ENCODE measurements at regions not wholly inside any gene's neighbourhood (a gene's known extent, or its start where the extent isn't known, plus 50 kb on each side); places are given as distances from the start of the nearest gene placed in this dataset.
A peak's percentile ranks its signal among the peaks of the same experiment; 100 is the strongest.

DNA sequence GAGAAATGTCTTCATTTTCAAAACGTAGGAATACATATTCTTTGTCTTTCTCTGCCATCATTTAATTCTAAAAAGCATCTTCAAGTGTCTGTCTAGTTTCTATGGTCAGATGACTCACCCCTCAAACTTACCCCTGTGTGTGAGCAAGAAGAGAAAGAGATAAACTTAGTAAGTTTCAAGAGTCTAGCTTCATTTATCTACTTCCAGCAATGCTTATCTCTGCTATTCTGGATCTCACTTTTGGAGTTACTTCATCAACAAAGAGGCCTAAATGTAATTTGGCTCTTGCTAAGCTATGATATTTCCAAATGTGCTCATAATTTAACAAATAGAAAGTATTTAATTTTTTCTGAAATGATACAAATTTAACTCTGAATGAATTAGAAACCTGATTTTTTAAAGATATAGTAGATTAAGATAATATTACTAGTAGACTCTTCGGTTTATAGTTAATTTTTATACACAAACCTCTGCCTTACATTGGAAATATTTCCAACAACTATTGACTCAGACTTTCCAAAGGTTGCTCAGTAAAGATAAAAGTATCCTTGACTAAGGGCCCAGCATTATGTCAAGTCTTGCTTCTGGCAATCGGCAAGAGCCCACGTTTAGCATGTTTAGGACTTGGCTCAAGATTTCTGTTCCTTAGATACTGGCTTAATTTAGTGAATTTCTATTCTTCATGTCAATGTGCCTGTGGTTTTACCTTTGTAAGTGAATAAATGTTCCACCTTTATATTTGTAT, 1511.0 kb upstream of the SLC10A2 start:
- TF ChIP-seq, protein P1, sequence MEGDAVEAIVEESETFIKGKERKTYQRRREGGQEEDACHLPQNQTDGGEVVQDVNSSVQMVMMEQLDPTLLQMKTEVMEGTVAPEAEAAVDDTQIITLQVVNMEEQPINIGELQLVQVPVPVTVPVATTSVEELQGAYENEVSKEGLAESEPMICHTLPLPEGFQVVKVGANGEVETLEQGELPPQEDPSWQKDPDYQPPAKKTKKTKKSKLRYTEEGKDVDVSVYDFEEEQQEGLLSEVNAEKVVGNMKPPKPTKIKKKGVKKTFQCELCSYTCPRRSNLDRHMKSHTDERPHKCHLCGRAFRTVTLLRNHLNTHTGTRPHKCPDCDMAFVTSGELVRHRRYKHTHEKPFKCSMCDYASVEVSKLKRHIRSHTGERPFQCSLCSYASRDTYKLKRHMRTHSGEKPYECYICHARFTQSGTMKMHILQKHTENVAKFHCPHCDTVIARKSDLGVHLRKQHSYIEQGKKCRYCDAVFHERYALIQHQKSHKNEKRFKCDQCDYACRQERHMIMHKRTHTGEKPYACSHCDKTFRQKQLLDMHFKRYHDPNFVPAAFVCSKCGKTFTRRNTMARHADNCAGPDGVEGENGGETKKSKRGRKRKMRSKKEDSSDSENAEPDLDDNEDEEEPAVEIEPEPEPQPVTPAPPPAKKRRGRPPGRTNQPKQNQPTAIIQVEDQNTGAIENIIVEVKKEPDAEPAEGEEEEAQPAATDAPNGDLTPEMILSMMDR (IDR thresholded peaks at IDR 0.05; ENCODE audit: low read depth, low read length) = no peak
- in situ Hi-C loops (cut with HindIII; ENCODE audit: low sequenced_read_pairs) = no loop called here
- no peak for DNase-seq (ENCODE audit: low read depth, low spot score)
- no peak overlapping the region for H3K4me3 ChIP-seq (ENCODE audit: low read depth, low read length)

DNA sequence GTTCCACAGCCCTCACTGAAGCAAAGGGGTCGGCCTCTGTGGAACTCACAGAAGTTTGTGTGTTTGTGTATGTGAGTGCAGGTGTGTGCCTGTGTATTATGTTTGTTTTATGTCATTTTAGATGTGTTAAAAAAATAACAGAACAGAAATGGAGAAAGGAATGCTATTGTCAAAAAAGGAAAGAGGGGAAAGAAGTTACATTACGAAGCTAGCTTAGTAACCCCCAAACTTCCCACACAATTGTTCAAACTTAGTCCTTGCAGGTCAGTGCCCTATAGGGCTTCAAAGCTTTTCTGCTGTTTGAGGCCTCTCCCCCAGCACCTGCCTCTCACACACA, 1505.6 kb upstream of the SLC10A2 start:
- TF ChIP-seq, protein P1 (IDR thresholded peaks at IDR 0.05; ENCODE audit: low read depth, low read length) = no peak
- no peak for DNase-seq (ENCODE audit: low read depth, low spot score)
- H3K4me3 ChIP-seq (ENCODE audit: low read depth, low read length) = no peak overlapping the region
- in situ Hi-C loops (cut with HindIII; ENCODE audit: low sequenced_read_pairs) = no loop called here

DNA sequence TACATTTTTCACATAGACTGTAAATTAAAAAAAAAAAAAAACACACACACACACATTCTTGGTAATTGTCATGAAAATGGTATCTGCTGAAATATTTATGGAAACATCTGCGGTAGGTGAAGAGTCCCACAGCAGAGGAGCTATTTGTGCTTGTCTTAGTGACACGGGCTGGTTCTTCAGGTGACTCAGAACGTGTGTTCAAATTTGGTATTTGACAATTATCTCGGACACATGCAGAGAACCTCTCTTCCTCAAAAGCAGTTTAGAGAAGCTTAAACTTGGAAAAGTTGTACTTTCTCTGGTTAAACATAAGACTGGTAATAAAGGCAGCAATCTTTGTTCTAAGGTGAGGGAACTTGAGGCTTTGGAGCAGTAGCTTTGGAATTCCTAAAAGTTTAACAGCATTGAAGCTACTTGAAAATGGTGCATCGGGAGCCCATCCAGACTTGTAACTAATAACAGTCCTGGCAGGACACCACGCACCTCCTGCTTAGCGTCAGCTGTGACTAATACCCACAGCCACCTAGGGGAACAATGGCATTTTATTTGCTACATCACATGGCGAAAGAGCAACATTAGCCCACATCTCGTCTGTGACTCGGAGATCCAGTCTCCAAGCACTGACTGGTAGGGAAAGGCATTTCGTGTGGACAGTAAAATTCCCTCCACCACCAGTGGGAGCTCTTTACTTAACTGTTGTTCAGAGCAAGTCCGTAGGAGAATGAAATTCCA, 1505.1 kb upstream of the SLC10A2 start:
- TF ChIP-seq, protein P1 (IDR thresholded peaks at IDR 0.05; ENCODE audit: low read depth, low read length) = peak; percentile 85
- in situ Hi-C loops (cut with HindIII; ENCODE audit: low sequenced_read_pairs) = no loop called here
- peak overlapping the region; percentile 9 for H3K4me3 ChIP-seq (ENCODE audit: low read depth, low read length)
- DNase-seq (ENCODE audit: low read depth, low spot score) = peak; percentile 95

DNA sequence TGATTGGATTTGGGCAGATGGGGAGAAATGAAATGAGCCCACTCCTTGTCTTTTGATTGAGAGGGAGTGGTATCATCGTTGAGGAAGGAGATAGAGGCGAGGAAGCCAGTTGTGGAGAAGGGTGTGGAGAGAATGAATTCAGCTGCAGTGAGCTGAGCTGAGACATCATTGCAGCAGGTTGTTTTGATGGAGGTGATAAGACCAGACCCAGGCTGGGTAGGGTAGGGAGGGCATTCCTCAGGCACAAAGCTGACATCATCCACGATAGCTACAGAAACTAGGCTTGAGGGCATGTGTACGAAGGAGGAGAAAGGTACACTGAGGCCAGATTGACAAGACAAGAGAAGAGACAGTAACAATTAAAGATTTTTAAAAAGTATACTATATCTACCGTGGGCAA, 1500.9 kb upstream of the SLC10A2 start:
- no peak for DNase-seq (ENCODE audit: low read depth, low spot score)
- in situ Hi-C loops (cut with HindIII; ENCODE audit: low sequenced_read_pairs) = no loop called here
- TF ChIP-seq, protein P1 (IDR thresholded peaks at IDR 0.05; ENCODE audit: low read depth, low read length) = no peak
- H3K4me3 ChIP-seq (ENCODE audit: low read depth, low read length) = no peak overlapping the region

DNA sequence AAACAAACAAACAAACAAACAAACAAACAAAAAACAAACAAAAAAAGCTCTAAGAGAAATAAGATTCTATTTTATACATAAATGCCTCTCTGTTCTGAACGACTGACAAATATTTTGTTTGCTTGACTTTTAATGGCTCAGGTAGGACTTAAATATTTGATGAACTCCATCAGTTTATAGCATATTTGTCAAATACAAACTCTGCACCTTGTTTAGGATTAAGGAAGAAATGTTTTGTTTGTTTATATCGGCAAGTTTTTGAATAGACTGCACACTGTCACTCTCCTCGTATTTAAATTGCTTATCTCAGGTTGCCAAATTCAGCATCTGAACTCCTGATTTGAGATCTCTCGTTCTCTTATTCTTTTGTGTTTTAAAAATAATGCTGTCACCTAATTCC, 1499.7 kb upstream of the SLC10A2 start:
- in situ Hi-C loops (cut with HindIII; ENCODE audit: low sequenced_read_pairs) = no loop called here
- H3K4me3 ChIP-seq (ENCODE audit: low read depth, low read length) = no peak overlapping the region
- TF ChIP-seq, protein P1 (IDR thresholded peaks at IDR 0.05; ENCODE audit: low read depth, low read length) = no peak
- no peak for DNase-seq (ENCODE audit: low read depth, low spot score)

DNA sequence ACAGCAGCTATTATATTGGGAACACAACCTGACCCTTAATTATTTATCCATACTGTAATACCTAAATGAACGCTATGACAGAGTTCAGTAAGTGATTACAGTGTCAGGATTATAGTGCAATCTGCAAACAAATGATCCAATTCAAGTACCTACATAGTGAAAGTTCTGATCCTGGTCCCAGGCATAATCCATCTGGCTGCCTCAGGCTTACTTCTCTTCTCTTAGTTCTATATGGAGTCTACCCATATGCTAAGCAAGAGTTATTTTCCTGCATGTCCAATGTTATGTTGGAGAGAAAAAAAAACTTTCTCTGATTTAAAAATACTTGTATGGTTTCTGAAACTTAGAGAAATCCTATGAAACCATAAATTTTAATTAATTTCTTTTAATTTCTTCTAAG, 1487.7 kb upstream of the SLC10A2 start:
- H3K4me3 ChIP-seq (ENCODE audit: low read depth, low read length) = no peak overlapping the region
- TF ChIP-seq, protein P1 (IDR thresholded peaks at IDR 0.05; ENCODE audit: low read depth, low read length) = no peak
- in situ Hi-C loops (cut with HindIII; ENCODE audit: low sequenced_read_pairs) = no loop called here
- DNase-seq (ENCODE audit: low read depth, low spot score) = no peak

Measured in astrocyte of the spinal cord (primary cell).